Daoy (cell line): ENCODE measurements at regions not wholly inside any gene's neighbourhood (a gene's known extent, or its start where the extent isn't known, plus 50 kb on each side); places are given as distances from the start of the nearest gene placed in this dataset.

Experiments used
- DNase-seq: peaks from one replicate; pipeline ENCODE4 v3.0.0-alpha.2; 2015; ENCODE audit warnings: low read depth

GRCh38 chr1:219523411-219523810 lies 89.5 kb downstream of the ZC3H11B start:
- DNase-seq: no peak

DNA sequence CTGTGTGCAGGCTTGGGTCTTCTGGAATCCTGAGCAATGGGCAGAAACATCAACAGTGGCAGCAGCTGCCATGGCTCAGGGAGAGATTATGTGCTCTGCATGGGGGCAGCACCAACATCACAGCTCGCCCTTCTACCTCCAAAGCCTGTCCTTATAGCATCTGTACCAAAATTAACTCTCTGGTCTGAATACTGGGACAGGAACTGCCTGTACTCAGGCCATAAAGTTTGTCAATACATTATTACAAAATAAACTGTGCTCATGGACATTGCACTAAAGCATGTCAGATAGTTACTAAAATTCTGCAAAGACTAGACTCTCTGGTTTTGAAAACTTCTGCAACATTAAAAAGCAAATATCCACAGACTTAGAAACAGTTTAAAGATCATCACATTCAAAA lies 91.6 kb downstream of the ZC3H11B start:
- no peak for DNase-seq

- DNase-seq: no peak
Measured at GRCh38 chr1:219520241-219520640, 92.7 kb downstream of the ZC3H11B start.

DNA sequence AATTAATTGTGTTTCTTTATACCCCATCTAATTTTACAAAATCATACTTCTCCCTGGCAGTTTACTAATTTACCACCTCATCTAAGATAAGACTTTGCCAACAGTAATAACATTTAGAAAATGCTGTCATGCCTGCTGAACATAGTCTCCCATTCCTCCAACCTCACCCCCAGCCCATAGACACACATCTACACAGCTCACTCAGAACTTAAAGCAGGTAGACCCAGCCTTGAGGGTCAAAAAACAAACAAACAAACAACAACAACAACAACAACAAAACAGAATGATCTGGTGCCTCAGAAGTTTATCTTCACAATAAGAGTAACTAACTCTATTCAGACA lies 94.0 kb downstream of the ZC3H11B start:
- no peak for DNase-seq

GRCh38 chr1:219518168-219518906 lies 94.6 kb downstream of the ZC3H11B start:
- DNase-seq: peak; percentile 87

- DNase-seq: no peak
Measured at GRCh38 chr1:219517031-219517430, 95.9 kb downstream of the ZC3H11B start.

DNA sequence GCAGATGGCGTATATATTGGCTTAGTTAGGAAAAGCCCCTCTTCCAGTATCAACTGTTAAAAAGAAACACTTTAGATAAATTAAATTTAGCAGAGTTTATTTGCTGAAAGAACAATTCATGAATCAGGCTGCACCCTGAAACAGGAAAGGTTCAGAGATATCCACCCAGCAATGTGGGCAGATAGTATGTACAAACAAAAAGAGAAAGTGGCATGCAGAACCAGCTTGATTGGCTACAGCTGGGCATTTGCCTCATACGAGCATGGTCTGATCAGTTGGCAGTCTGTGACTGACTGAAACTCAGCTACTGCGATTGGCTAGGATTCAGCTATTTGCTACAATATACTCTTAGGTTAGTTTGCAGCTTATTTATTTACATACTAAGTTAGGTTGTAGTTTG lies 98.2 kb downstream of the ZC3H11B start:
- DNase-seq: no peak

DNA sequence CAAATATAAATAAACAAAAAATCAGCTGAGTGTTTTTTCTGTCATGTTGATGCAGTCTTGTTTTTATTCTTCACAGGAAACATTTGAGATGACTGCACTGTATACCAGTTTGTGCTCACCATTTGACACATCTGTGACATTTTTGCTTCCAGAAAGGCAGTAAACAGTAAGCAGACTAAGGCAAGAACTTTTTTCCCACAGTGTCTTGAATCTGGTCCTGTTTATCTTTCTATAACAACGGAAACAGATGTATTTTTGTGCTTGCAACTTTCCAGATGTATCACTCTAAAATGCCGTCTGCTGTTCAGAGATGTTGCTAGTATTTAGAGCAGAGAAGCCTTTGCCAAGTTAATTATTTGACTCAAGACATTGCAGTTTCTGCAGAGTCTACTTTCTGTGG lies 105.5 kb downstream of the ZC3H11B start:
- no peak for DNase-seq

DNA sequence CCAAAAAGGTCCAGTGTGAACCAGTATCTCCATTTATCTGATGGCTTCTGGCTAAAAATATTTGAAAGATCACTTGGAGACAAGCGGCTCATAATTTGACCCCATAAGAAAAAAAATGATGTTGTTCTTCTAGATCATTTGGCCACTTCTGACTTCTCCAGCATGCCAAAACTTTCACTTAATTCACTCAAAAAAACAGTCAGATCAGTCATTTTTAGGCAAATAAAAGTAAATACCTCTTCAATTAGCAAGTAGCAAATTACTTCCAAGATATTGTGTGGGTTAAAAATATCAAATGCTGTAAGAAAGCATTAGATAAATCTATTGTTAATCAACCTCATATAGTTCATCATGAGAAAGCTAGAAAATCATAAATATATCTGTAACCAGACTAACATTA lies 106.0 kb downstream of the ZC3H11B start:
- no peak for DNase-seq

- no peak for DNase-seq
Measured at GRCh38 chr1:219506473-219506899, 106.4 kb downstream of the ZC3H11B start.

GRCh38 chr1:219505886-219506285 lies 107.0 kb downstream of the ZC3H11B start:
- peak; percentile 23 for DNase-seq

GRCh38 chr1:219503604-219504003 lies 109.3 kb downstream of the ZC3H11B start:
- DNase-seq: no peak

DNA sequence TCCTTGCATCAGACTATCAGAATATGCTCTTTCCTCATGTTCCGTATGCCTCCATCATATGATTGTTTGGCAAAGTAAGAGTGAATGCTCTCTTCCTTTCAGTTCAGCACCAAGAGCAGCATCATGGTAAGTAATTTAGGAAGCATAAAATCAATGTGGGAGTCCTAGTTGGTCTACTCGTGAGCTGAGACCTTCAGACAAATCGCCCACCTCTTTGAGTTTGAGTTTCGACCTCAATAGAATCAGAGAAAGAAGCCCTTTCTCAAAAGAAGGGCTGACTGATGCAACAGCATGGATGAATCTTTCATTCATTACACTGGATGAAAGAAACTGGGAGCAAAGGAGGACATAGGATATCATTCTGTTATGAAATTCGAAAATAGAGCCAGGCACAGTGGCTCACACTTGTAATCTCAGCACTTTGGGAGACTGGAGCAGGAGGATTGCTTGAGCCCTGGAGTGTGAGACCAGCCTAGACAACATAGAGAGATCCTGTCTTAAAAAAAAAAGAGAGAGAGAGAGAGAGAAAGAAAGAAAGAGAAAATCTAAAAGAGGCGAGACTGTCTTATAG lies 112.5 kb downstream of the ZC3H11B start:
- no peak for DNase-seq

DNA sequence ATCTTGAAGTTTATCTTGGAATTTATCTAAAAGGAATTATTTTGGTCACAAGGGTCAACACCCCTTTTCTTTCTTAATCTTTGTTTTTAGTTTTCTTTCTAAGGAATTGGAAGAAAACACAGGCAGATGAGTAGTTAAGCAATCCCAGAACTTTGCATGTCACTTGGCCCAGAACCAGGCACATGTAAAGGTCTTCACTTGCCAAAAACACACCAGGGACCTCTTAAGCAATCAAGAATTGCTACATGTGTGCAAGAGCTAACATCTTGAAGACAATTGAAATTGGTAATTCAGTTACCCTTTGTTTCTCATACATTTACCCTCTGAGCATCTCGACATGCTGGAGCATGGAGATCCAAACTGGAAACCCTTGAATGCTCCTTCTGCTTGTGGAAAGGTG lies 114.2 kb downstream of the ZC3H11B start:
- no peak for DNase-seq

- DNase-seq: no peak
Measured at GRCh38 chr1:219495737-219496408, 117.0 kb downstream of the ZC3H11B start.

GRCh38 chr1:219492717-219493116 lies 120.2 kb downstream of the ZC3H11B start:
- DNase-seq: no peak

GRCh38 chr1:219490566-219490965 lies 122.3 kb downstream of the ZC3H11B start:
- DNase-seq: no peak

GRCh38 chr1:219489636-219490035 lies 123.3 kb downstream of the ZC3H11B start:
- no peak for DNase-seq

DNA sequence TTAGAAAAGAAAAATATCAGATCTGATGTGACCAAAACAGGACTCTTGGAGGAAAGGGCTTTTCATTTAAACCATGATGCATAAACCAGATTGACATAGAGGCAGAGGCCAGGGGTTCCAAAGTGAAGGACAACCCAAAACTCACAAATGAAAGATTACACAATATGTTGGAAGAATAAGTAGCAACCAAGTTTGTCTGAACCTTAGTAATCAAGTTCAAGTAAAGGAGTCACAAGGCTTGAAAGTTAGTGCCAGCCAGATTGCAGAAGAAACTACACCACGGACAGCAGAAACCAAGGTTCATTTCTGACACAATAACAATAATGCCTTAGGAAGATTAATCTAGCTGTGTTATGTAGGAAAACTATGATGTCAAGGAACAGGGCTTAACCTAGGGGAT lies 124.6 kb downstream of the ZC3H11B start:
- DNase-seq: no peak

- no peak for DNase-seq
Measured at GRCh38 chr1:219483530-219483929, 129.4 kb downstream of the ZC3H11B start.

- DNase-seq: no peak
Measured at GRCh38 chr1:219480011-219480410, 132.9 kb downstream of the ZC3H11B start.

GRCh38 chr1:219478811-219479210 lies 134.1 kb downstream of the ZC3H11B start:
- DNase-seq: no peak

GRCh38 chr1:219477861-219478260 lies 135.0 kb downstream of the ZC3H11B start:
- DNase-seq: no peak
